Stomach smooth muscle (tissue), 2 donors: ENCODE measurements at regions not wholly inside any gene's neighbourhood (a gene's known extent, or its start where the extent isn't known, plus 50 kb on each side); places are given as distances from the start of the nearest gene placed in this dataset.

ENCODE experiments used
- H3K27ac ChIP-seq: one replicate; pipeline ENCODE4 v1.7.0; 2013; ENCODE audit warnings: mild to moderate bottlenecking, low read length, inconsistent platforms
- H3K27me3 ChIP-seq, 2 donors: one replicate each; pipeline ENCODE4 v1.7.0; 2013; ENCODE audit warnings: low read length in 2 of 2; ENCODE audit not compliant: insufficient read depth in 2 of 2, control insufficient read depth in 1 of 2
- H3K36me3 ChIP-seq, 2 donors: one replicate each; pipeline ENCODE4 v1.7.0; 2013; ENCODE audit warnings: low read length in 2 of 2; ENCODE audit not compliant: control insufficient read depth in 2 of 2, insufficient read depth in 2 of 2
- H3K4me1 ChIP-seq: one replicate; pipeline ENCODE4 v1.7.0; 2013; ENCODE audit warnings: low read length; ENCODE audit not compliant: control insufficient read depth, insufficient read depth
- H3K4me3 ChIP-seq, 2 donors: one replicate each; pipeline ENCODE4 v1.7.0; 2013; ENCODE audit warnings: low read length in 2 of 2
- H3K9ac ChIP-seq, 2 donors: one replicate each; pipeline ENCODE4 v1.7.0; 2013; ENCODE audit warnings: low read length in 2 of 2, mild to moderate bottlenecking in 1 of 2
- H3K9me3 ChIP-seq, 2 donors: one replicate each; pipeline ENCODE4 v1.7.0; 2013; ENCODE audit warnings: low read length in 2 of 2; ENCODE audit not compliant: control insufficient read depth in 2 of 2
- donor health status: healthy.
- donor health status: Pancreatic carcinoma.

GRCh38 chr5:2185646-2186471 lies 303.1 kb upstream of the IRX4 start:
- Histone ChIP-seq H3K27ac (no peak overlapping the region), H3K36me3 (no peaks in the 10 kb centered on the region), H3K4me3 (no peak overlapping the region), H3K9ac (no peak overlapping the region), H3K27me3 (no peaks in the 10 kb centered on the region), H3K9me3 (peaks cover 0 to 3% of the 10 kb centered on the region in 2 donors), H3K4me1 (no peaks in the 10 kb centered on the region)

- Histone ChIP-seq H3K27me3 (no peaks in the 10 kb centered on the region), H3K9ac (no peak overlapping the region), H3K9me3 (peaks cover 0 to 3% of the 10 kb centered on the region in 2 donors), H3K27ac (peak overlapping the region; percentile 31), H3K36me3 (no peaks in the 10 kb centered on the region), H3K4me3 (no peak overlapping the region), H3K4me1 (no peaks in the 10 kb centered on the region)
Measured at GRCh38 chr5:2184563-2185540, 302.1 kb upstream of the IRX4 start.

DNA sequence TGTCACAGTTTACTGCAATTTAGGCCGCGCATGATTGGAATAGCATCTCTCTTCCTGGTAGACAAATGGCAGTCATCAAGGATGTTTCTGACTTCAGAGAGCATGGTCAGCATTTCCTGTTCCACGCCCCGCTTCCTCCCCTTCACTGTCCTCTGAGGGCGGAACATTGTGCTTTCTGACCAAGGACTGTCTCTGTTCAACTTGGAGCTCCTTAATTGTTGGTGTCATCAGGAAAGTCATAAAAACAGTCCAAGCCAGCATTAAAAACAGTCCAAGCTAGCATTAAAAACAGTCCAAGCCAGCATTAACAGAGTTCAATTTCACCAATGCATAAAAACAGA lies 301.3 kb upstream of the IRX4 start:
- no peaks in the 10 kb centered on the region for H3K36me3 ChIP-seq
- H3K27ac ChIP-seq, result peak overlapping the region; percentile 31
- H3K9me3 ChIP-seq, result peaks cover 0 to 3% of the 10 kb centered on the region in 2 donors
- no peak overlapping the region for H3K4me3 ChIP-seq
- no peaks in the 10 kb centered on the region for H3K27me3 ChIP-seq
- H3K9ac ChIP-seq, result no peak overlapping the region
- H3K4me1 ChIP-seq, result no peaks in the 10 kb centered on the region

- no peak overlapping the region for H3K9ac ChIP-seq
- H3K27me3 ChIP-seq, result peaks cover 0 to 4% of the 10 kb centered on the region in 2 donors
- H3K4me3 ChIP-seq, result no peak overlapping the region
- H3K36me3 ChIP-seq, result no peaks in the 10 kb centered on the region
- no peak overlapping the region for H3K27ac ChIP-seq
- H3K4me1 ChIP-seq, result no peaks in the 10 kb centered on the region
- H3K9me3 ChIP-seq, result peaks cover 0 to 3% of the 10 kb centered on the region in 2 donors
Measured at GRCh38 chr5:2183154-2184025, 300.7 kb upstream of the IRX4 start.

DNA sequence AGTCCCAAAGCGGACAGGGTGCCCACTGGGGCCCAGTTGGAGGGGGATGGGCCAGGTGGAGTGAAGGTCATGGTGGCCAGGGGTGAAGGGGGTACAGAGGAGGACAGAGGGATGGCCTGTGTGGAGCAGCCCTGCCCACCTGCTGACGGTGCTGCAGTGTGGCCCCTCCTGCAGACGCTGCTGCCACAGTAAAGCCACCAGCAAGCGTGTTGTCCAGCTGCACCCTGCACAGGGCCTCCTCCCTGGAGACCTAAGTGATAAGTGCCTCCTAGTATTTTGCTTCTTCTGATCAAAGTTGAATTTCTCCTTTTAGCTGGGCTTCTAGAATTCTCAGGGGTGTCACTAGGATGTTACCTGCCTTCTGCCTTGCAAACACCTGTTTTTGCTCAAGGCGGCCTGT lies 299.3 kb upstream of the IRX4 start:
- Histone ChIP-seq H3K27me3 (peaks cover 0 to 4% of the 10 kb centered on the region in 2 donors), H3K27ac (no peak overlapping the region), H3K36me3 (no peaks in the 10 kb centered on the region), H3K9me3 (peaks cover 0 to under 1% of the 10 kb centered on the region in 2 donors), H3K4me3 (no peak overlapping the region), H3K4me1 (no peaks in the 10 kb centered on the region), H3K9ac (no peak overlapping the region)

- Histone ChIP-seq H3K9me3 (no peaks in the 10 kb centered on the region), H3K27me3 (peaks cover 0 to 4% of the 10 kb centered on the region in 2 donors), H3K36me3 (no peaks in the 10 kb centered on the region), H3K9ac (no peak overlapping the region), H3K4me1 (no peaks in the 10 kb centered on the region), H3K27ac (no peak overlapping the region), H3K4me3 (no peak overlapping the region)
Measured at GRCh38 chr5:2181557-2181956, 298.8 kb upstream of the IRX4 start.

- H3K36me3 ChIP-seq, result no peaks in the 10 kb centered on the region
- H3K9me3 ChIP-seq, result no peaks in the 10 kb centered on the region
- H3K27me3 ChIP-seq, result peaks cover 0 to 4% of the 10 kb centered on the region in 2 donors
- H3K27ac ChIP-seq, result no peak overlapping the region
- no peaks in the 10 kb centered on the region for H3K4me1 ChIP-seq
- no peak overlapping the region for H3K9ac ChIP-seq
- H3K4me3 ChIP-seq, result no peak overlapping the region
Measured at GRCh38 chr5:2181149-2181548, 298.4 kb upstream of the IRX4 start.

DNA sequence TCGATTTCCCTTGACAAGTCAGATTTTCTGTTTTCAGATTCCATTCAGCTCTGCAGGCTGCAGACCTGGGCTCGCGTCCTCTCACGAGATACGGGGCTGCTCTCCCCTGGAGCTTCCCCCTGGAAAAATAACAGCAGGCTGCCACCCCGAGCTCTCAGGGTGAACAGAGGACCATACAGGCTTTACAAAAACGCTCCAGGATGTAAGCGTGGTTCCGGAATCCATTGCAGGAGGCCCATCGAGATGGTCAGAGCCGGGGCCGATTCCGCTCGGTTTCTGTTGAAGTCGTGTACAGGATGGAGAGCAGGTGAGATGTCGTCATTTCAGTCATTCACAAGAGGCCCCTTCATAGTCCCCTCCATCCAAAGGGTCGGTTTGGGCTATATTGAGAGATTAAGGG lies 297.7 kb upstream of the IRX4 start:
- no peak overlapping the region for H3K4me3 ChIP-seq
- H3K27me3 ChIP-seq, result peaks cover 0 to 4% of the 10 kb centered on the region in 2 donors
- H3K27ac ChIP-seq, result no peak overlapping the region
- no peaks in the 10 kb centered on the region for H3K9me3 ChIP-seq
- H3K36me3 ChIP-seq, result no peaks in the 10 kb centered on the region
- no peak overlapping the region for H3K9ac ChIP-seq
- H3K4me1 ChIP-seq, result no peaks in the 10 kb centered on the region

DNA sequence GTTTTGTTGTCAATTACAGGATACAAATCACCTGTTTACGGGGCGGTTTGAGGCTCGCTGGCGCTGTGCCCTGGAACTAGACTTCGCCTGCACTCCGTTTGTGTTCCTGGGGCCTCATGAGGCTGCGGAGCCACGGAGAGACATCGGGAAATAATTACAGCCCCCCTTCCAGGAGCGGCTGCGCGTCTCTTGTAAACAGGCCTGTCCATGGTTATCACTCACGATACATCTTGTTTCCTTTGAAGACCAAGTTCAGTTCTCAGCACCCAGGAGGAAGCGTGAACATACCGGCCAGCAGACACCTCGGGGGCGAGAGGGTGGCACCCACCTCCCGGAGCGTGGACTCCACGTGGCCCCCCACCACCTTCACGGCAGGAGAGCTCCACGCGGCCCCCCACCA lies 297.1 kb upstream of the IRX4 start:
- H3K9me3 ChIP-seq, result no peaks in the 10 kb centered on the region
- no peak overlapping the region for H3K27ac ChIP-seq
- H3K36me3 ChIP-seq, result no peaks in the 10 kb centered on the region
- no peak overlapping the region for H3K9ac ChIP-seq
- H3K4me3 ChIP-seq, result no peak overlapping the region
- no peaks in the 10 kb centered on the region for H3K4me1 ChIP-seq
- peaks cover 0 to 4% of the 10 kb centered on the region in 2 donors for H3K27me3 ChIP-seq

DNA sequence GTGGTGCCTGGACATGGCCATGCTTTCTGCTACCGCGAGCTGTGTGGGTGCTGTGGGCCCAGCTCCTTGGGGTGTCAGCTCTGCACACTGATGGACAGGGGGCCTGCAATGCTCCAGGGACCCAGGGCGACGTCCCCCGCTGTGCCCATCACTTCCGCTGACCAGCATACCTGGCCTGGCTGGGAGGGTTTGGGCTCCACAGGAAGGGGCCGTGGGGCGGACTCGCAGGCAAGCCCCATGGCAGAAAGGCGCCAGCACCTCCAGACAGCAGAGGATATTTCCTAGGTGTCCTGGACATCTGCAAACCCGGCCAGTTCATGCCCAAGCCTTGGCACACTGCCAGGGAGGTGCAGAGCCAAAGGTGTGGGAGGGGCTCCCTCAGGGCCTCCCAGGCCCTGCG lies 295.8 kb upstream of the IRX4 start:
- Histone ChIP-seq H3K9me3 (no peaks in the 10 kb centered on the region), H3K36me3 (no peaks in the 10 kb centered on the region), H3K9ac (no peak overlapping the region), H3K4me1 (no peaks in the 10 kb centered on the region), H3K27me3 (peaks cover 0 to 4% of the 10 kb centered on the region in 2 donors), H3K27ac (no peak overlapping the region), H3K4me3 (no peak overlapping the region)
